OCI-LY7 (cell line): ENCODE measurements at regions not wholly inside any gene's neighbourhood (a gene's known extent, or its start where the extent isn't known, plus 50 kb on each side); places are given as distances from the start of the nearest gene placed in this dataset.

Experiments
- CTCF ChIP-seq: fragments of 200-600 bp; sonication (generic); conservative IDR thresholded peaks from 2 replicates; pipeline ENCODE4 v1.5.1; 2014; ENCODE audit warnings: mild to moderate bottlenecking, antibody characterized with exemption, low read length, moderate library complexity, mixed read lengths
- EZH2phosphoT487 ChIP-seq: fragments of 200-600 bp; sonication (generic); IDR thresholded peaks from 2 replicates; pipeline ENCODE4 v1.6.1; 2018; ENCODE audit warnings: low read depth, borderline replicate concordance, mild to moderate bottlenecking, mixed run types, antibody characterized with exemption, low read length, moderate library complexity, mixed read lengths

GRCh38 chr4:8679032-8679431, 86.5 kb downstream of the CPZ start:
- TF ChIP-seq CTCF (no peak), EZH2phosphoT487 (no peak)
